Endodermal cell (in vitro differentiated cells): ENCODE measurements at regions not wholly inside any gene's neighbourhood (a gene's known extent, or its start where the extent isn't known, plus 50 kb on each side); places are given as distances from the start of the nearest gene placed in this dataset.

Source experiments
- DNase-seq: peaks from one replicate; pipeline ENCODE4 v3.0.0-alpha.2; 2017
- H3K27ac ChIP-seq: 2 replicates; pipeline ENCODE4 v1.5.1; 2013; ENCODE audit warnings: mild to moderate bottlenecking, low read depth, low read length, moderate library complexity
- H3K27me3 ChIP-seq: 2 replicates; pipeline ENCODE4 v1.6.1; 2013; ENCODE audit warnings: mild to moderate bottlenecking, low read length, moderate library complexity; ENCODE audit not compliant: insufficient read depth, control insufficient read depth, poor library complexity, severe bottlenecking
- H3K36me3 ChIP-seq: 2 replicates; pipeline ENCODE4 v1.7.0; 2013; ENCODE audit warnings: mild to moderate bottlenecking, low read length, moderate library complexity; ENCODE audit not compliant: control insufficient read depth, insufficient read depth
- H3K4me1 ChIP-seq: one replicate; pipeline ENCODE4 v1.7.0; 2013; ENCODE audit warnings: low read length; ENCODE audit not compliant: control insufficient read depth, insufficient read depth
- H3K4me3 ChIP-seq: 2 replicates; pipeline ENCODE4 v1.5.1; 2013; ENCODE audit warnings: mild to moderate bottlenecking, low read length, moderate library complexity
- H3K9ac ChIP-seq: 2 replicates; pipeline ENCODE4 v1.6.1; 2013; ENCODE audit warnings: mild to moderate bottlenecking, low read length, moderate library complexity; ENCODE audit not compliant: poor library complexity, severe bottlenecking; ENCODE audit errors: extremely low read depth
- H3K9me3 ChIP-seq: 2 replicates; pipeline ENCODE4 v1.6.1; 2013; ENCODE audit warnings: mild to moderate bottlenecking, low read length, moderate library complexity; ENCODE audit not compliant: control insufficient read depth
- H3K27ac Mint-ChIP-seq: 2 replicates; pipeline ENCODE4 v1.8.0; 2020; ENCODE audit warnings: mixed read lengths
- H3K27me3 Mint-ChIP-seq: 2 replicates; pipeline ENCODE4 v1.8.0; 2021; ENCODE audit warnings: mild to moderate bottlenecking, mixed read lengths; ENCODE audit not compliant: insufficient read depth
- H3K36me3 Mint-ChIP-seq: 2 replicates; pipeline ENCODE4 v1.8.0; 2020; ENCODE audit warnings: low read depth, mixed read lengths
- H3K4me1 Mint-ChIP-seq: 2 replicates; pipeline ENCODE4 v1.8.0; 2020; ENCODE audit warnings: mixed read lengths
- H3K4me3 Mint-ChIP-seq: 2 replicates; pipeline ENCODE4 v1.8.0; 2020; ENCODE audit warnings: mild to moderate bottlenecking, moderate library complexity, mixed read lengths
- H3K9me3 Mint-ChIP-seq: 2 replicates; pipeline ENCODE4 v1.8.0; 2020; ENCODE audit warnings: mild to moderate bottlenecking, mixed read lengths
- WGBS, 2 experiments: methylation state at CpG; one replicate each; pipeline versions ENCODE4 v1.1.5 to v1.1.7; 2013; ENCODE audit warnings: missing lambda C conversion rate in 2 of 2, mixed read lengths in 1 of 2; ENCODE audit not compliant: insufficient coverage in 1 of 2, insufficient read length in 1 of 2; 5-methylcytosine and 5-hydroxymethylcytosine counted together
- TF ChIP-seq, protein P1 (sequence below): fragments of 200-600 bp; sonication (generic); conservative IDR thresholded peaks from 2 replicates; pipeline ENCODE4 v1.5.0; 2021; ENCODE audit warnings: antibody characterized with exemption, mild to moderate bottlenecking

DNA sequence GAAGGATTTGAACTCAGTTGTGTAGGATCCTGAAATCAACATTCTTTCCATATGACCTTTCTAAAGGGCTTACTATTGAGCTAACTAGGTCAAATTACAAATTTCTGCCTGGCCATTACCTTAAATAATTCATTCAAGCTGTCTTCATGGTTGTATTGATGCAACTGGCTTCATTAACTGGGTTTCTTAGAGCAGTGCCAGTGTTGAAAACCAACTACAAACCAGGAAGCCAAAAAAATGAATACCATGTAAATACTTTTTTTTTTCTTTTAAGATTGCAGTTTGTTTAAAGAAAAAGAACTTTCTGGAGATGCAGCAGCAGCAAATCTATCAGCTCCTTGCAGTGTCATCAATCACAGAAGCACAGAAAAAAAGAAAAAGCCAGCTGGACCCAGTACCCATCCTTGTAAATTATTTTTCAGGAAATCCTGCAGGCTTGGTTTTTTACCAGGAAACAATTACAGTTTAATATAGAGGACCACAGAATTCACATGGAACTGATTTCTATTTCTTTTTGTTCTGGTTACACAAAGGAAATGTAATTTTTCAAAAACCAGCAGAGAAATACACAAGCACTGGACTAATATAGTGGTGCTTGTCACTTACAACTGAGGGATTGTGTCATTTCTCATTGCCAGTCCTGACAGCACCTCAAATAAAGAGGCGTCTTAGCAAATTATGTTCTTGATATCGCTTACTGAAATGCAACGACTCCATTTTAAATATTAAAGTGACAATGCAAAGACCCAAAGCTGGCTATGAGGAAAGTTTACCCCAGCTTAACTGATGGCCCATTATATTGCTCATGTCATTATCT, 131.9 kb downstream of the TMEM26 start:
- Mint-ChIP-seq H3K27me3 (no peaks in the 10 kb centered on the region), H3K36me3 (no peaks in the 10 kb centered on the region), H3K27ac (no peak overlapping the region), H3K4me3 (no peak overlapping the region), H3K4me1 (no peaks in the 10 kb centered on the region), H3K9me3 (no peaks in the 10 kb centered on the region)
- Histone ChIP-seq H3K36me3 (no peaks in the 10 kb centered on the region), H3K4me3 (no peak overlapping the region), H3K27me3 (no peaks in the 10 kb centered on the region), H3K9ac (no peak overlapping the region), H3K4me1 (no peaks in the 10 kb centered on the region), H3K27ac (no peak overlapping the region), H3K9me3 (no peaks in the 10 kb centered on the region)
- TF ChIP-seq, protein P1, sequence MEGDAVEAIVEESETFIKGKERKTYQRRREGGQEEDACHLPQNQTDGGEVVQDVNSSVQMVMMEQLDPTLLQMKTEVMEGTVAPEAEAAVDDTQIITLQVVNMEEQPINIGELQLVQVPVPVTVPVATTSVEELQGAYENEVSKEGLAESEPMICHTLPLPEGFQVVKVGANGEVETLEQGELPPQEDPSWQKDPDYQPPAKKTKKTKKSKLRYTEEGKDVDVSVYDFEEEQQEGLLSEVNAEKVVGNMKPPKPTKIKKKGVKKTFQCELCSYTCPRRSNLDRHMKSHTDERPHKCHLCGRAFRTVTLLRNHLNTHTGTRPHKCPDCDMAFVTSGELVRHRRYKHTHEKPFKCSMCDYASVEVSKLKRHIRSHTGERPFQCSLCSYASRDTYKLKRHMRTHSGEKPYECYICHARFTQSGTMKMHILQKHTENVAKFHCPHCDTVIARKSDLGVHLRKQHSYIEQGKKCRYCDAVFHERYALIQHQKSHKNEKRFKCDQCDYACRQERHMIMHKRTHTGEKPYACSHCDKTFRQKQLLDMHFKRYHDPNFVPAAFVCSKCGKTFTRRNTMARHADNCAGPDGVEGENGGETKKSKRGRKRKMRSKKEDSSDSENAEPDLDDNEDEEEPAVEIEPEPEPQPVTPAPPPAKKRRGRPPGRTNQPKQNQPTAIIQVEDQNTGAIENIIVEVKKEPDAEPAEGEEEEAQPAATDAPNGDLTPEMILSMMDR = no peak
- 97 to 100% methylated on average over 2 to 3 of the region's 3 CpGs for WGBS, 2 experiments
- no peak for DNase-seq

DNA sequence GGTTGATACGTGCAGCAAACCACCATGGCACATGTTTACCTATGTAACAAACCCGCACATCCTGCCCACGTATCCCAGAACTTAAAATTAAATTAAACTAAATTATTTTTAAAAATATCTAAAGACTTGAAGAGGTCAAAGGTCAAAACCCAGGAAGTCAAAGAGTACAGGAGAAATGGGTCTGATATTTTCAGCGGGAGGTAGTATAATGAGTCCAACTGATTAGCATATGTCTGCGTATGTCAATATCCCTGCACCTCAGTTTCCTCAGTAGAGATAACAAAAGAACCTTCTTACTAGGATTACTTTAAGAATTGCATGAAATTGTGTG, 133.0 kb downstream of the TMEM26 start:
- H3K27ac ChIP-seq = no peak overlapping the region
- no peaks in the 10 kb centered on the region for H3K27me3 Mint-ChIP-seq
- H3K36me3 Mint-ChIP-seq = no peaks in the 10 kb centered on the region
- H3K4me3 ChIP-seq = no peak overlapping the region
- H3K36me3 ChIP-seq = no peaks in the 10 kb centered on the region
- no peak overlapping the region for H3K4me3 Mint-ChIP-seq
- WGBS, 2 experiments = 91 to 100% methylated on average over 2 to 3 of the region's 5 CpGs
- no peaks in the 10 kb centered on the region for H3K4me1 ChIP-seq
- no peaks in the 10 kb centered on the region for H3K4me1 Mint-ChIP-seq
- no peaks in the 10 kb centered on the region for H3K9me3 ChIP-seq
- H3K9ac ChIP-seq = no peak overlapping the region
- no peak for DNase-seq
- H3K9me3 Mint-ChIP-seq = no peaks in the 10 kb centered on the region
- no peaks in the 10 kb centered on the region for H3K27me3 ChIP-seq
- TF ChIP-seq, protein P1 = no peak
- H3K27ac Mint-ChIP-seq = no peak overlapping the region

DNA sequence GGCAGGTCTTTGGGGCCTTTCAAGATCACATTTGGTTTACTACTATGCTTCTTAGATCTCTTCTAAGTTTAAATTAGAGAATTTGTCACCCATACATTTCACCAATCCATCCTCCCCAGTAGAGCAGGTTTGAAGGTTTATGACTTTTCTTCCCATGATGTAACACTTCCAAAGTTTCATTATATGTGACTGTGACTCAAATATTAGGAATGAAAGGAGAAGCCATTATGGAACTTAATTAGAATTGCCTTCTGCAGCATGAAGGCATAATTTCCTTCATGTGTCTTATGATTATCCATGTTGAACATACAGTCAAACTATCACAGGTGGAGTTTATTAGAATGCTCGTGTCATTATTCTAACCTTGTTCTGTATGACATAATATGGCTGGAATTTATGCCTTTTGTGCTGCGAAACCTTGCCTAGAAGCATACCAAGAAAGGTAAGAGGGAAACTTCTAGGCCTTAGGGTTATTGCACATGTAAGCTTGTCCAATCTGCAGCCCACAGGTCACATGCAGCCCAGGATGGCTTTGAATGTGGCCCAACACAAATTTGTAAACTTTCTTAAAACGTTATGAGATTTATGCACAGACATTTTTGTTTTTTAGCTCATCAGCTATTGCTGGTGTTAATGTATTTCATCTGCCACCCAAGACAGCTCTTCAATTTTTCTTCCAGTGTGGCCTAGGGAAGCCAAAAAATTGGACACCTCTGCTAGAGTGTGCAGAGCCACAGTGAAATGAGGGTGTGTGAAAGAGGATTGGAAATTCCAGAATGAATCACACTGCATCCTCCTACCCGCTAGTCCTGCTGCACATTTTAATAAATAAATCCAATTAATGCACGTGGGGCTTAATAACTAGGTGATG, 133.6 kb downstream of the TMEM26 start:
- H3K27ac Mint-ChIP-seq = no peak overlapping the region
- H3K4me1 Mint-ChIP-seq = no peaks in the 10 kb centered on the region
- WGBS, 2 experiments = 87 to 97% methylated on average over 4 to 5 of the region's 5 CpGs
- no peaks in the 10 kb centered on the region for H3K9me3 ChIP-seq
- TF ChIP-seq, protein P1 = no peak
- H3K27me3 Mint-ChIP-seq = no peaks in the 10 kb centered on the region
- no peak overlapping the region for H3K4me3 Mint-ChIP-seq
- no peak overlapping the region for H3K9ac ChIP-seq
- no peak for DNase-seq
- no peaks in the 10 kb centered on the region for H3K27me3 ChIP-seq
- H3K36me3 ChIP-seq = no peaks in the 10 kb centered on the region
- H3K36me3 Mint-ChIP-seq = no peaks in the 10 kb centered on the region
- H3K27ac ChIP-seq = no peak overlapping the region
- no peaks in the 10 kb centered on the region for H3K4me1 ChIP-seq
- no peak overlapping the region for H3K4me3 ChIP-seq
- H3K9me3 Mint-ChIP-seq = no peaks in the 10 kb centered on the region
